ENCODE measurements at regions not wholly inside any gene's neighbourhood (a gene's known extent, or its start where the extent isn't known, plus 50 kb on each side); places are given as distances from the start of the nearest gene placed in this dataset.

- Mint-ChIP-seq H3K27me3 (ENCODE audit: low read depth) (peaks cover 26% of the 10 kb centered on the region), H3K9me3 (ENCODE audit: insufficient read depth) (no peaks in the 10 kb centered on the region), H3K36me3 (ENCODE audit: low read depth) (no peaks in the 10 kb centered on the region), H3K4me1 (ENCODE audit: low read depth) (no peaks in the 10 kb centered on the region), H3K4me3 (no peak overlapping the region), H3K27ac (no peak overlapping the region)
- POLR2A ChIA-PET = no interaction called here
- DNase-seq (no peak), ATAC-seq (no peak)
- CTCF ChIA-PET = no interaction called here
Measured at GRCh38 chr10:89120931-89121763, 86.0 kb downstream of the CH25H start.

- no peaks in the 10 kb centered on the region for H3K36me3 Mint-ChIP-seq (ENCODE audit: low read depth)
- no peak for ATAC-seq
- H3K4me3 Mint-ChIP-seq = no peak overlapping the region
- ChIA-PET CTCF (interaction anchor here (0.7 to 1.2 kb wide), 3 partner anchors 8 to 156 kb away, joined by 3 read pairs; no protein-coding TSS in a partner anchor), POLR2A (interaction anchor here (0.9 kb wide), 1 partner anchor 185 kb away, joined by 3 read pairs; no protein-coding TSS in a partner anchor)
- no peak for DNase-seq
- H3K9me3 Mint-ChIP-seq (ENCODE audit: insufficient read depth) = no peaks in the 10 kb centered on the region
- H3K27ac Mint-ChIP-seq = no peak overlapping the region
- peaks cover 22% of the 10 kb centered on the region for H3K27me3 Mint-ChIP-seq (ENCODE audit: low read depth)
- no peaks in the 10 kb centered on the region for H3K4me1 Mint-ChIP-seq (ENCODE audit: low read depth)
Measured at GRCh38 chr10:89119651-89120050, 87.5 kb downstream of the CH25H start.

GRCh38 chr10:89118091-89118490, 89.0 kb downstream of the CH25H start:
- ChIA-PET POLR2A (no interaction called here), CTCF (interaction anchor here (0.6 kb wide), 1 partner anchor 100 kb away, joined by 3 read pairs; no protein-coding TSS in a partner anchor)
- ATAC-seq (no peak), DNase-seq (no peak)
- H3K9me3 Mint-ChIP-seq (ENCODE audit: insufficient read depth) = no peaks in the 10 kb centered on the region
- H3K27me3 Mint-ChIP-seq (ENCODE audit: low read depth) = peaks cover 24% of the 10 kb centered on the region
- no peak overlapping the region for H3K27ac Mint-ChIP-seq
- H3K36me3 Mint-ChIP-seq (ENCODE audit: low read depth) = no peaks in the 10 kb centered on the region
- no peaks in the 10 kb centered on the region for H3K4me1 Mint-ChIP-seq (ENCODE audit: low read depth)
- no peak overlapping the region for H3K4me3 Mint-ChIP-seq

- Mint-ChIP-seq H3K27me3 (ENCODE audit: low read depth) (peaks cover 23% of the 10 kb centered on the region), H3K9me3 (ENCODE audit: insufficient read depth) (no peaks in the 10 kb centered on the region), H3K36me3 (ENCODE audit: low read depth) (no peaks in the 10 kb centered on the region), H3K4me3 (no peak overlapping the region), H3K4me1 (ENCODE audit: low read depth) (no peaks in the 10 kb centered on the region), H3K27ac (no peak overlapping the region)
- ChIA-PET CTCF (no interaction called here), POLR2A (no interaction called here)
- ATAC-seq (no peak), DNase-seq (no peak)
Measured at GRCh38 chr10:89115876-89116627, 91.1 kb downstream of the CH25H start.

- POLR2A ChIA-PET = no interaction called here
- ATAC-seq (no peak), DNase-seq (no peak)
- peaks cover 5% of the 10 kb centered on the region for H3K4me1 Mint-ChIP-seq (ENCODE audit: low read depth)
- CTCF ChIA-PET = no interaction called here
- peaks cover 24% of the 10 kb centered on the region for H3K27me3 Mint-ChIP-seq (ENCODE audit: low read depth)
- H3K9me3 Mint-ChIP-seq (ENCODE audit: insufficient read depth) = no peaks in the 10 kb centered on the region
- H3K4me3 Mint-ChIP-seq = no peak overlapping the region
- H3K36me3 Mint-ChIP-seq (ENCODE audit: low read depth) = no peaks in the 10 kb centered on the region
- no peak overlapping the region for H3K27ac Mint-ChIP-seq
Measured at GRCh38 chr10:89114846-89115625, 92.1 kb downstream of the CH25H start.

- Mint-ChIP-seq H3K27ac (no peak overlapping the region), H3K27me3 (ENCODE audit: low read depth) (peaks cover 2% of the 10 kb centered on the region), H3K4me3 (no peak overlapping the region), H3K9me3 (ENCODE audit: insufficient read depth) (peaks cover 5% of the 10 kb centered on the region), H3K4me1 (ENCODE audit: low read depth) (peaks cover 5% of the 10 kb centered on the region), H3K36me3 (ENCODE audit: low read depth) (no peaks in the 10 kb centered on the region)
- CTCF ChIA-PET = interaction anchor here (1.1 kb wide), 1 partner anchor 9 kb away, joined by 3 read pairs; no protein-coding TSS in a partner anchor
- ATAC-seq (no peak), DNase-seq (no peak)
- POLR2A ChIA-PET = no interaction called here
Measured at GRCh38 chr10:89102735-89103134, 104.4 kb downstream of the CH25H start.

DNA sequence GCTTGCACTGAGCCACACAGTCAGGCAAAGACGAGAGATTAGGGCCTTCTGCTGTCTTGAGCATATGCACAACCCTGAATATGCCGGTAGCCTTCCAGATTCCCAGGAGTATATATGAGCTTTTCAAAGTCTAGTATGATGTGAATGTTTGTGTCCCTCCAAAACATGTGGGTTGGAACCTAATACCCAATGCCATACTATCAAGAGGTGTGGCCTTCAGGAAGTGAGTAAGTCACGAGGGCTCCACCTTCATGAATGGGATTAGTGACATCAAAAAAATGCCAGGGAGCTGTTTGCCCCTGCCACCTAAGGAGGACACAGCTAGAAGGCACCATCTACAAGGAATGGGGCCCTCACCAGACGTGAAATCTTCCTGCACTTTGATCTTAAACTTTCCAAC, 105.2 kb downstream of the CH25H start:
- ChIA-PET CTCF (interaction anchor here (1.1 kb wide), 1 partner anchor 9 kb away, joined by 3 read pairs; no protein-coding TSS in a partner anchor), POLR2A (no interaction called here)
- ATAC-seq (no peak), DNase-seq (no peak)
- Mint-ChIP-seq H3K9me3 (ENCODE audit: insufficient read depth) (peaks cover 5% of the 10 kb centered on the region), H3K4me3 (no peak overlapping the region), H3K36me3 (ENCODE audit: low read depth) (no peaks in the 10 kb centered on the region), H3K27ac (no peak overlapping the region), H3K4me1 (ENCODE audit: low read depth) (peaks cover 5% of the 10 kb centered on the region), H3K27me3 (ENCODE audit: low read depth) (peaks cover 3% of the 10 kb centered on the region)

DNA sequence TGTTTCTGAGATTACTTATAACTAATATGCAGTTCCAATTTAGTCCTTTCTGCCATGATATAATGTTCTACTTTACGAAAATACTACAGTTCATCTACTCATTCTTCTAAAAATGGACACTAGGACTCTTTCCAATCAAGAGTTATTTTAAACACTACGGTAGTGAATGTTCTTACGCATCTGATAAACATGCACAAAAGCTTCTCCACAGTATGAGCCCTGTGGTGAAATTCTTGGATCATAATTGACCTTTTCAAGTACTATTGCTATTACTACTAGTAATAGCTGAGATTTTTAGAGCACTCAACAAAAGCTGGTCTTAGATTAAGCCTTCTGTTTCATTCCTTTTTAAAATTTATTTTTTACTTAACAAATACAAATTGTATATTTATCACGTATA, 106.4 kb downstream of the CH25H start:
- Mint-ChIP-seq H3K36me3 (ENCODE audit: low read depth) (no peaks in the 10 kb centered on the region), H3K4me3 (no peak overlapping the region), H3K27ac (no peak overlapping the region), H3K4me1 (ENCODE audit: low read depth) (peaks cover 5% of the 10 kb centered on the region), H3K27me3 (ENCODE audit: low read depth) (peaks cover 3% of the 10 kb centered on the region), H3K9me3 (ENCODE audit: insufficient read depth) (no peaks in the 10 kb centered on the region)
- DNase-seq = no peak
- CTCF ChIA-PET = no interaction called here
- POLR2A ChIA-PET = no interaction called here
- no peak for ATAC-seq

DNA sequence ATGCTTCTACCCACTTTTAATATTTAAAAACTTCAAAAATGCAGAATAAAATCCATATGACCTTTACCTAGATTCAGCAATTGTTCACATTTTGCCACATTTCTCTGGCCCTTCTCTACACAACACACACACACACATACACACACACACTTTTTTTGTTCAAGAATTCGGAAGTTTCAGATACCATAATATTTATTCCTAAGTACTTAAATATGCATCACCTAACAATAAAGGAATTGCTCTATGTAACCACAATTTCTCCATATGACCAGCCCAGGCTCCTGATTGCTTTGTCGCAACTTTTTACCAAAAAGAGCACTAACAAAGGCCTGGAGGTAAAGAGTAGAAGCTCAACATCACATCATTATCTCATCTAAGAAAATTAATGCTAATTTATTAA, 106.6 kb downstream of the FAS start:
- H3K36me3 Mint-ChIP-seq (ENCODE audit: low read depth) = no peaks in the 10 kb centered on the region
- DNase-seq = no peak
- H3K27me3 Mint-ChIP-seq (ENCODE audit: low read depth) = peaks cover 2% of the 10 kb centered on the region
- peaks cover 10% of the 10 kb centered on the region for H3K4me1 Mint-ChIP-seq (ENCODE audit: low read depth)
- H3K9me3 Mint-ChIP-seq (ENCODE audit: insufficient read depth) = no peaks in the 10 kb centered on the region
- POLR2A ChIA-PET = no interaction called here
- CTCF ChIA-PET = no interaction called here
- no peak for ATAC-seq
- H3K4me3 Mint-ChIP-seq = no peak overlapping the region
- no peak overlapping the region for H3K27ac Mint-ChIP-seq

DNA sequence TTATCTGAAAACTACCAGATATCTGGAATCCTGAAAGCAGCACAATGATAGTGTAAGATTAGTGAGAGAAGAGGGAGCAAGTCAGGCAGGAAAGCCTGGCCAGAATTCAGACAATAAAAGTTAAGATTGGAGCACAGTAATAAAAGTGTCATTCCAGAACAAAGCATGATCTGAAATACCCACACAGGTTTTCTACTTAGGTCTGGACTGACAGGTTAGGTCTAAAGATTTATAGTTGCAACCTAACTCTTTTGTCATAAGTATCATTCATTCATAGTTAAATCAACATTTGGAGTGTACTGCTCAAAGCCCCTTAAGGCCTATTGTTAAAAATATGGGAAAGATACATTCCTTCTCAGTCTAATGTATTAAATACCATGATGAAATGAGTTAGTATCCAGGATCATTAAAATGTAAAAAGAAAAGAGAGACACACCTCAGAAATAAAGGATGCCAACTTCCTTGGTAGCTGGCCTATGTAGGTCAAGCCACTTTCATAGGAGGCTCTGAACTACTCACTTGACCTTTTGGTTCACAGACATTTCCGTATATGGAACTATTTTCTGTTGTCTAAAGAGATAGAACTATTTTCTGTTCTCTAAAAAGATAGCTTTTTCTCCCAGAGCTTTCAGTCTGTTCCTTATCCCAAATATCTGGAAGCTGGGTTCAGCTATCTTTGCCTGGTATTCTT, 105.2 kb downstream of the FAS start:
- ChIA-PET CTCF (no interaction called here), POLR2A (no interaction called here)
- Mint-ChIP-seq H3K27me3 (ENCODE audit: low read depth) (peaks cover 2% of the 10 kb centered on the region), H3K4me3 (no peak overlapping the region), H3K9me3 (ENCODE audit: insufficient read depth) (no peaks in the 10 kb centered on the region), H3K27ac (no peak overlapping the region), H3K36me3 (ENCODE audit: low read depth) (no peaks in the 10 kb centered on the region), H3K4me1 (ENCODE audit: low read depth) (peaks cover 23% of the 10 kb centered on the region)
- no peak for ATAC-seq
- DNase-seq = no peak

DNA sequence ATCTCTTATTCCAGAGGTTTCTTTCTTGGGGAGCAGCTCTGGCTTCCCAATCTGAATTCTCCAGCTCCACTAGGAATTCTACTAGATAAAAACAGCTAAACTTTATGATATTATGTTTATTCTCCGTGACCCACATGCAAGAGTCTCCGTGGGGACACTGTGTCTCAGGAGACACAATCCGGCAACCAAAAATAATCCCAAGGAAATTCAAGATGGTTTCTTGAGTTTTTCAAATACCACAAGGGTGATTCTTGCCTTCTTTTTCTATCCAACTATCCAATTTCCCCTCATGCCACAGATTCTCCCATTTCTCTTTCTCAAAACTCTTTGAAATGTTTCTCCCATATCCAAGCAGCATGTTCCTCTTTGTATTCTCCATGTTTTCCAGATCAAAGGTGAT, 103.1 kb downstream of the FAS start:
- H3K36me3 Mint-ChIP-seq (ENCODE audit: low read depth) = no peaks in the 10 kb centered on the region
- ChIA-PET POLR2A (interaction anchor here (0.7 kb wide), 1 partner anchor 160 kb away, joined by 3 read pairs; no protein-coding TSS in a partner anchor), CTCF (no interaction called here)
- DNase-seq (no peak), ATAC-seq (no peak)
- H3K27me3 Mint-ChIP-seq (ENCODE audit: low read depth) = peaks cover 2% of the 10 kb centered on the region
- peaks cover 28% of the 10 kb centered on the region for H3K4me1 Mint-ChIP-seq (ENCODE audit: low read depth)
- H3K9me3 Mint-ChIP-seq (ENCODE audit: insufficient read depth) = no peaks in the 10 kb centered on the region
- no peak overlapping the region for H3K4me3 Mint-ChIP-seq
- no peak overlapping the region for H3K27ac Mint-ChIP-seq
